Tibial nerve (tissue), 4 donors: ENCODE measurements at regions not wholly inside any gene's neighbourhood (a gene's known extent, or its start where the extent isn't known, plus 50 kb on each side); places are given as distances from the start of the nearest gene placed in this dataset.

Source experiments
- EP300 ChIP-seq, 2 donors: sonication (generic); formaldehyde crosslinking; IDR thresholded peaks; one replicate each; pipeline ENCODE4 v1.6.1; 2017; ENCODE audit warnings: antibody characterized with exemption in 2 of 2, mild to moderate bottlenecking in 1 of 2
- POLR2A ChIP-seq, 2 donors: fragments of 450-650 bp; IDR thresholded peaks; one replicate each; pipeline ENCODE4 v1.6.1; 2017; ENCODE audit warnings: antibody characterized with exemption in 2 of 2, mild to moderate bottlenecking in 2 of 2, moderate library complexity in 2 of 2
- TF ChIP-seq, protein P1 (sequence below), 5 experiments: fragments of 200-600 bp in 3 of 5; fragments of 450-650 bp in 2 of 5; sonication (generic) in 3 of 5; IDR thresholded peaks; one replicate each; pipeline ENCODE4 v1.5.1; 2016 to 2019; ENCODE audit warnings: antibody characterized with exemption in 5 of 5, mild to moderate bottlenecking in 3 of 5, moderate library complexity in 2 of 5

DNA sequence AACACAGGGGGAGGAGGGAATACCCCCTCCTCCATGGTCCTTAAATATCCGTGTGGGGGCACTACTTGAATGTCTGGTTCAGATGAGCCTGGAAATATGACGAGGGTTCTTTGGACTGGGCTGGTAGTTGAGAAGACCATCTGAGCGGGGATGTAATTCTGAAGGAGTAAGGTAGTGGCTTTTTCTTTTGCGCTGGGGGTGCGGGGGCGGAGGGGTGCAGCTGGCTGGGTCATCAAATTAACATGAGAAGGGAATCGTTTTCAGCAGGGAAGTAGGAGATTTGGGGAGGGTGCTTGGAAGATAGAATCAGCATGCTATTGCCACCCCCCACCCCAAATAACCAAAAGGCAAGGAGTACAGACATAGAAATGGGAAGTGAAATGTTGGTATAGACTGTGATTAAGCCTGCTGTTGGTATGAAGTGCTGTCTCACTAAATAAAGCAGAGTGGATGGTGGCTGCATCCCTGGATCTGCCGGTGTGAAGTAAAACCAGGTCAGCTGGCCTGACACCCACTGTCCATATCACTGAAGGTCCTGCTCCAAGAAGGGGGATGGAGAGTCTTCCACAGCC lies 121.9 kb upstream of the HSD17B12 start:
- TF ChIP-seq, protein P1, sequence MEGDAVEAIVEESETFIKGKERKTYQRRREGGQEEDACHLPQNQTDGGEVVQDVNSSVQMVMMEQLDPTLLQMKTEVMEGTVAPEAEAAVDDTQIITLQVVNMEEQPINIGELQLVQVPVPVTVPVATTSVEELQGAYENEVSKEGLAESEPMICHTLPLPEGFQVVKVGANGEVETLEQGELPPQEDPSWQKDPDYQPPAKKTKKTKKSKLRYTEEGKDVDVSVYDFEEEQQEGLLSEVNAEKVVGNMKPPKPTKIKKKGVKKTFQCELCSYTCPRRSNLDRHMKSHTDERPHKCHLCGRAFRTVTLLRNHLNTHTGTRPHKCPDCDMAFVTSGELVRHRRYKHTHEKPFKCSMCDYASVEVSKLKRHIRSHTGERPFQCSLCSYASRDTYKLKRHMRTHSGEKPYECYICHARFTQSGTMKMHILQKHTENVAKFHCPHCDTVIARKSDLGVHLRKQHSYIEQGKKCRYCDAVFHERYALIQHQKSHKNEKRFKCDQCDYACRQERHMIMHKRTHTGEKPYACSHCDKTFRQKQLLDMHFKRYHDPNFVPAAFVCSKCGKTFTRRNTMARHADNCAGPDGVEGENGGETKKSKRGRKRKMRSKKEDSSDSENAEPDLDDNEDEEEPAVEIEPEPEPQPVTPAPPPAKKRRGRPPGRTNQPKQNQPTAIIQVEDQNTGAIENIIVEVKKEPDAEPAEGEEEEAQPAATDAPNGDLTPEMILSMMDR (IDR thresholded peaks at IDR 0.05), result no peak
- TF ChIP-seq EP300 (IDR thresholded peaks at IDR 0.05) (no peak), POLR2A (IDR thresholded peaks at IDR 0.05) (no peak)
